HepG2 (cell line): ENCODE measurements at regions not wholly inside any gene's neighbourhood (a gene's known extent, or its start where the extent isn't known, plus 50 kb on each side); places are given as distances from the start of the nearest gene placed in this dataset.

Experiments used
- ATAC-seq: fragments of 200-7000 bp; cut with Tn5 transposase; 3 replicates; pipeline ENCODE4 v1.9.1; 2020; ENCODE audit warnings: mild to moderate bottlenecking, moderate library complexity
- BruUV-seq: library from RNA; stranded (reverse); fragments of 400-500 nt; replicated peaks from 2 replicates; lab custom pipeline; 2021; lab: Mats Ljungman, UMichigan
- CTCF ChIA-PET: fragments of 300-600 bp; formaldehyde crosslinking; extraction: SDS; loops from one replicate; lab custom pipeline; 2021; ENCODE audit warnings: low total read pairs, inconsistent platforms, low intra/inter-chr PET ratio; lab: Yijun Ruan, JAX
- POLR2A ChIA-PET: fragments of 350-600 bp; sonication (Branson Sonifier 250); formaldehyde crosslinking; loops from one replicate; lab custom pipeline; 2020; ENCODE audit warnings: antibody characterized with exemption, inconsistent platforms; lab: Yijun Ruan, JAX
- DNase-seq: peaks from one replicate; pipeline ENCODE4 v3.0.0-alpha.2; 2015; ENCODE audit warnings: low spot score
- FAIRE-seq: peaks from 3 replicates; lab custom pipeline; 2011; peaks lifted over from hg19 to GRCh38; lab: Jason Lieb, UNC
- H2AFZ ChIP-seq: one replicate; pipeline ENCODE4 v1.6.1; 2011; ENCODE audit warnings: low read length, inconsistent platforms
- H3K27ac ChIP-seq: fragments of 300-600 bp; 3 replicates; pipeline ENCODE4 v1.8.0; 2011; ENCODE audit warnings: mixed run types, mild to moderate bottlenecking, mixed read lengths, low read length, inconsistent platforms; ENCODE audit not compliant: insufficient read depth; ENCODE audit errors: extremely low read length
- H3K27me3 ChIP-seq, 2 experiments: fragments of 200-600 bp in 1 of 2; 2 replicates in 1 of 2; 3 replicates in 1 of 2; pipeline versions ENCODE4 v1.6.0 to v1.8.0; 2011; ENCODE audit warnings: low read length in 2 of 2, mild to moderate bottlenecking in 2 of 2, moderate library complexity in 2 of 2, inconsistent platforms in 1 of 2; ENCODE audit not compliant: insufficient read depth in 2 of 2, control insufficient read depth in 1 of 2
- H3K36me3 ChIP-seq, 2 experiments: fragments of 200-600 bp in 1 of 2; replicated peaks in 1 of 2; 2 replicates in 1 of 2; 3 replicates in 1 of 2; pipeline versions ENCODE4 v1.5.1 to v1.8.0; 2011; ENCODE audit warnings: low read length in 2 of 2, inconsistent platforms in 1 of 2; ENCODE audit not compliant: insufficient read depth in 2 of 2, control insufficient read depth in 1 of 2
- H3K4me1 ChIP-seq: 2 replicates; pipeline ENCODE4 v1.5.1; 2012; ENCODE audit warnings: low read length, inconsistent platforms; ENCODE audit not compliant: insufficient read depth
- H3K4me2 ChIP-seq: 2 replicates; pipeline ENCODE4 v1.6.0; 2011; ENCODE audit warnings: low read depth, low read length, inconsistent platforms
- H3K4me3 ChIP-seq, 3 experiments: fragments of 200-600 bp in 1 of 3; sonication (generic), shearing (Covaris generic) in 1 of 3; replicated peaks in 1 of 3; 2 replicates each; pipeline ENCODE4 v1.5.1; 2011 to 2016; ENCODE audit warnings: low read length in 3 of 3, inconsistent platforms in 2 of 3, low read depth in 2 of 3, mild to moderate bottlenecking in 2 of 3, control low read depth in 1 of 3, mixed read lengths in 1 of 3; ENCODE audit not compliant: insufficient read depth in 1 of 3
- H3K79me2 ChIP-seq: one replicate; pipeline ENCODE4 v1.6.1; 2011; ENCODE audit warnings: low read length, inconsistent platforms; ENCODE audit not compliant: insufficient read depth
- H3K9ac ChIP-seq: 2 replicates; pipeline ENCODE4 v1.6.0; 2011; ENCODE audit warnings: mild to moderate bottlenecking, low read depth, low read length, inconsistent platforms; ENCODE audit not compliant: insufficient read depth
- H3K9me3 ChIP-seq: 2 replicates; pipeline ENCODE4 v1.5.1; 2012; ENCODE audit warnings: mild to moderate bottlenecking, low read length
- H4K20me1 ChIP-seq: 2 replicates; pipeline ENCODE4 v1.6.0; 2011; ENCODE audit warnings: inconsistent platforms, mild to moderate bottlenecking, low read length, moderate library complexity; ENCODE audit not compliant: insufficient read depth
- AHR ChIP-seq: IDR thresholded peaks from 2 replicates; pipeline ENCODE4 v1.6.1; 2018; ENCODE audit warnings: missing genetic modification reagents, missing compliant biosample characterization
- ARID2 ChIP-seq: sonication (generic); formaldehyde crosslinking; IDR thresholded peaks from 2 replicates; pipeline ENCODE4 v1.8.1; 2022; ENCODE audit warnings: mild to moderate bottlenecking, missing genetic modification reagents, borderline replicate concordance
- CBFB ChIP-seq: sonication (generic); formaldehyde crosslinking; IDR thresholded peaks from 2 replicates; pipeline ENCODE4 v1.4.0; 2020; ENCODE audit warnings: missing genetic modification reagents
- HIVEP1 ChIP-seq: sonication (generic); formaldehyde crosslinking; IDR thresholded peaks from 2 replicates; pipeline ENCODE4 v1.4.0; 2020; ENCODE audit warnings: mild to moderate bottlenecking, missing genetic modification reagents
- HNRNPH1 ChIP-seq: fragments of 200-400 bp; formaldehyde crosslinking; optimal IDR thresholded peaks from 2 replicates; pipeline ENCODE3; 2017; ENCODE audit warnings: mild to moderate bottlenecking, low read depth, low read length
- KLF15 ChIP-seq: sonication (generic); formaldehyde crosslinking; IDR thresholded peaks from 2 replicates; pipeline ENCODE4 v1.8.1; 2023; ENCODE audit warnings: borderline replicate concordance, mild to moderate bottlenecking, inconsistent platforms, missing genetic modification reagents, mixed read lengths
- PAF1 ChIP-seq: IDR thresholded peaks from 2 replicates; pipeline ENCODE4 v1.6.1; 2016; ENCODE audit warnings: missing genetic modification reagents, missing compliant biosample characterization
- RBAK ChIP-seq: sonication (generic); formaldehyde crosslinking; IDR thresholded peaks from 2 replicates; pipeline ENCODE4 v1.5.1; 2020; ENCODE audit warnings: mild to moderate bottlenecking, missing genetic modification reagents
- SMARCC2 ChIP-seq: fragments of 450-650 bp; IDR thresholded peaks from 2 replicates; pipeline ENCODE4 v1.6.1; 2017; ENCODE audit warnings: antibody characterized with exemption, mild to moderate bottlenecking
- SMC3 ChIP-seq: IDR thresholded peaks from 2 replicates; pipeline ENCODE4 v1.6.1; 2011; ENCODE audit warnings: low read length, improper control_type of control experiment
- TBP ChIP-seq: sonication (generic); formaldehyde crosslinking; IDR thresholded peaks from 2 replicates; pipeline ENCODE4 v1.5.0; 2020; ENCODE audit warnings: missing genetic modification reagents
- ZNF44 ChIP-seq: sonication (generic); formaldehyde crosslinking; IDR thresholded peaks from 2 replicates; pipeline ENCODE4 v1.5.1; 2020; ENCODE audit warnings: mild to moderate bottlenecking, missing genetic modification reagents
- ZNF441 ChIP-seq: sonication (generic); formaldehyde crosslinking; IDR thresholded peaks from 2 replicates; pipeline ENCODE4 v1.7.0; 2021; ENCODE audit warnings: missing genetic modification reagents, borderline replicate concordance
- ZNF772 ChIP-seq: sonication (generic); formaldehyde crosslinking; IDR thresholded peaks from 2 replicates; pipeline ENCODE4 v1.5.0; 2020; ENCODE audit warnings: mild to moderate bottlenecking, missing genetic modification reagents
- ZNF780A ChIP-seq: sonication (generic); formaldehyde crosslinking; IDR thresholded peaks from 2 replicates; pipeline ENCODE4 v1.8.0; 2022; ENCODE audit warnings: mild to moderate bottlenecking, missing genetic modification reagents, moderate library complexity
- WGBS: methylation state at CpG from one replicate; pipeline ENCODE4 v1.1.6; 2017; ENCODE audit warnings: low lambda C conversion rate; 5-methylcytosine and 5-hydroxymethylcytosine counted together
- in situ Hi-C: cut with HindIII; loops from 2 replicates; pipeline ENCODE4 v1.10.0; 2017; ENCODE audit warnings: low pct_unique_long_range_greater_than_20kb; ENCODE audit not compliant: extremely low pct_ligation_motif_present
- intact Hi-C: fragments of 100-400 bp; cut with micrococcal nuclease; formaldehyde crosslinking; loops from one replicate; pipeline ENCODE4 v1.10.0; 2022; ENCODE audit not compliant: unreplicated experiment
- TF ChIP-seq, protein P1 (sequence below): sonication (generic); formaldehyde crosslinking; IDR thresholded peaks from 2 replicates; pipeline ENCODE4 v1.4.0; 2020; ENCODE audit warnings: missing genetic modification reagents
- TF ChIP-seq, protein P2 (sequence below): sonication (generic); formaldehyde crosslinking; IDR thresholded peaks from 2 replicates; pipeline ENCODE4 v1.4.0; 2020; ENCODE audit warnings: missing genetic modification reagents, borderline replicate concordance
- TF ChIP-seq, protein P3 (sequence below): sonication (generic); formaldehyde crosslinking; IDR thresholded peaks from 2 replicates; pipeline ENCODE4 v1.4.0; 2020; ENCODE audit warnings: low read depth, mild to moderate bottlenecking, missing genetic modification reagents
- TF ChIP-seq, protein P4 (sequence below): IDR thresholded peaks from 2 replicates; pipeline ENCODE4 v1.6.1; 2016; ENCODE audit warnings: missing compliant biosample characterization, missing genetic modification reagents, borderline replicate concordance

DNA sequence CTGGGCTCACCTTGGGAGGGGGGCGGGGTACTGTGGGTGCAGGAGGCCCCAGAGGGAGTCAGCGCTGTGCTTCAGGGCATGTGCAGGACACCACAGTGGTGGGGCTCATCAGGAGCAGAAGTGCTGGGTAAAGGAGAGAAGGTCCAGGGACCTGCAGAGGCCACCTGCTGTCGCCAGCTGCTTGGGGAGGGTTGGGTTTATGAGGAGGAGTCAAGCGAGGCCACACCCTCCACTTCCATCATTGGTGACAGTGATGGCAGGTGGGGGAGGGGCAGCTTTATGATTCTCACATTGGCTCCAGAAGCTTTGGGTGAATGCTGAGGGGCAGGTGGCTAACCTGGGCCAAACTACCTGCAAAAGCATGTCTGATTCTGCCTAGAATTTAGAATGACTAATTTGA is 392.6 kb downstream of the HRH4 start:
- TF ChIP-seq ZNF772 (CRISPR knock-in tag) (no peak), PAF1 (CRISPR knock-in tag) (no peak), AHR (CRISPR knock-in tag) (no peak), ZNF441 (CRISPR knock-in tag) (no peak), TBP (CRISPR knock-in tag) (no peak), KLF15 (CRISPR knock-in tag) (no peak), RBAK (no peak), ZNF44 (CRISPR knock-in tag) (no peak), CBFB (CRISPR knock-in tag) (no peak), HNRNPH1 (no peak), ARID2 (CRISPR knock-in tag) (no peak), SMARCC2 (no peak), HIVEP1 (CRISPR knock-in tag) (no peak), SMC3 (no peak), ZNF780A (CRISPR knock-in tag) (no peak)
- TF ChIP-seq, protein P1, sequence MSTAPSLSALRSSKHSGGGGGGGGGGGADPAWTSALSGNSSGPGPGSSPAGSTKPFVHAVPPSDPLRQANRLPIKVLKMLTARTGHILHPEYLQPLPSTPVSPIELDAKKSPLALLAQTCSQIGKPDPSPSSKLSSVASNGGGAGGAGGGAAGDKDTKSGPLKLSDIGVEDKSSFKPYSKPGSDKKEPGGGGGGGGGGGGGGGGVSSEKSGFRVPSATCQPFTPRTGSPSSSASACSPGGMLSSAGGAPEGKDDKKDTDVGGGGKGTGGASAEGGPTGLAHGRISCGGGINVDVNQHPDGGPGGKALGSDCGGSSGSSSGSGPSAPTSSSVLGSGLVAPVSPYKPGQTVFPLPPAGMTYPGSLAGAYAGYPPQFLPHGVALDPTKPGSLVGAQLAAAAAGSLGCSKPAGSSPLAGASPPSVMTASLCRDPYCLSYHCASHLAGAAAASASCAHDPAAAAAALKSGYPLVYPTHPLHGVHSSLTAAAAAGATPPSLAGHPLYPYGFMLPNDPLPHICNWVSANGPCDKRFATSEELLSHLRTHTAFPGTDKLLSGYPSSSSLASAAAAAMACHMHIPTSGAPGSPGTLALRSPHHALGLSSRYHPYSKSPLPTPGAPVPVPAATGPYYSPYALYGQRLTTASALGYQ (CRISPR knock-in tag), result no peak
- TF ChIP-seq, protein P2, sequence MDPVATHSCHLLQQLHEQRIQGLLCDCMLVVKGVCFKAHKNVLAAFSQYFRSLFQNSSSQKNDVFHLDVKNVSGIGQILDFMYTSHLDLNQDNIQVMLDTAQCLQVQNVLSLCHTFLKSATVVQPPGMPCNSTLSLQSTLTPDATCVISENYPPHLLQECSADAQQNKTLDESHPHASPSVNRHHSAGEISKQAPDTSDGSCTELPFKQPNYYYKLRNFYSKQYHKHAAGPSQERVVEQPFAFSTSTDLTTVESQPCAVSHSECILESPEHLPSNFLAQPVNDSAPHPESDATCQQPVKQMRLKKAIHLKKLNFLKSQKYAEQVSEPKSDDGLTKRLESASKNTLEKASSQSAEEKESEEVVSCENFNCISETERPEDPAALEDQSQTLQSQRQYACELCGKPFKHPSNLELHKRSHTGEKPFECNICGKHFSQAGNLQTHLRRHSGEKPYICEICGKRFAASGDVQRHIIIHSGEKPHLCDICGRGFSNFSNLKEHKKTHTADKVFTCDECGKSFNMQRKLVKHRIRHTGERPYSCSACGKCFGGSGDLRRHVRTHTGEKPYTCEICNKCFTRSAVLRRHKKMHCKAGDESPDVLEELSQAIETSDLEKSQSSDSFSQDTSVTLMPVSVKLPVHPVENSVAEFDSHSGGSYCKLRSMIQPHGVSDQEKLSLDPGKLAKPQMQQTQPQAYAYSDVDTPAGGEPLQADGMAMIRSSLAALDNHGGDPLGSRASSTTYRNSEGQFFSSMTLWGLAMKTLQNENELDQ (CRISPR knock-in tag), result no peak
- TF ChIP-seq, protein P3, sequence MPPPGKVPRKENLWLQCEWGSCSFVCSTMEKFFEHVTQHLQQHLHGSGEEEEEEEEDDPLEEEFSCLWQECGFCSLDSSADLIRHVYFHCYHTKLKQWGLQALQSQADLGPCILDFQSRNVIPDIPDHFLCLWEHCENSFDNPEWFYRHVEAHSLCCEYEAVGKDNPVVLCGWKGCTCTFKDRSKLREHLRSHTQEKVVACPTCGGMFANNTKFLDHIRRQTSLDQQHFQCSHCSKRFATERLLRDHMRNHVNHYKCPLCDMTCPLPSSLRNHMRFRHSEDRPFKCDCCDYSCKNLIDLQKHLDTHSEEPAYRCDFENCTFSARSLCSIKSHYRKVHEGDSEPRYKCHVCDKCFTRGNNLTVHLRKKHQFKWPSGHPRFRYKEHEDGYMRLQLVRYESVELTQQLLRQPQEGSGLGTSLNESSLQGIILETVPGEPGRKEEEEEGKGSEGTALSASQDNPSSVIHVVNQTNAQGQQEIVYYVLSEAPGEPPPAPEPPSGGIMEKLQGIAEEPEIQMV (CRISPR knock-in tag), result no peak
- TF ChIP-seq, protein P4, sequence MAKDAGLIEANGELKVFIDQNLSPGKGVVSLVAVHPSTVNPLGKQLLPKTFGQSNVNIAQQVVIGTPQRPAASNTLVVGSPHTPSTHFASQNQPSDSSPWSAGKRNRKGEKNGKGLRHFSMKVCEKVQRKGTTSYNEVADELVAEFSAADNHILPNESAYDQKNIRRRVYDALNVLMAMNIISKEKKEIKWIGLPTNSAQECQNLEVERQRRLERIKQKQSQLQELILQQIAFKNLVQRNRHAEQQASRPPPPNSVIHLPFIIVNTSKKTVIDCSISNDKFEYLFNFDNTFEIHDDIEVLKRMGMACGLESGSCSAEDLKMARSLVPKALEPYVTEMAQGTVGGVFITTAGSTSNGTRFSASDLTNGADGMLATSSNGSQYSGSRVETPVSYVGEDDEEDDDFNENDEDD (CRISPR knock-in tag), result no peak
- BruUV-seq, result no TSS peak
- no peaks in the 10 kb centered on the region for H3K9me3 ChIP-seq
- no peak overlapping the region for H3K27ac ChIP-seq
- H3K4me1 ChIP-seq, result no peaks in the 10 kb centered on the region
- intact Hi-C loops, result no loop called here
- H3K9ac ChIP-seq, result no peak overlapping the region
- DNase-seq (no peak), ATAC-seq (no peak), FAIRE-seq (no peak)
- H3K36me3 ChIP-seq, result no peaks in the 10 kb centered on the region
- ChIA-PET POLR2A (no interaction called here), CTCF (no interaction called here)
- in situ Hi-C loops, result no loop called here
- H4K20me1 ChIP-seq, result no peaks in the 10 kb centered on the region
- H3K4me2 ChIP-seq, result no peak overlapping the region
- peaks cover 0 to 5% of the 10 kb centered on the region in 2 experiments; a peak in 1 of 5 replicates for H3K27me3 ChIP-seq
- H3K79me2 ChIP-seq, result no peaks in the 10 kb centered on the region
- no peak overlapping the region for H3K4me3 ChIP-seq
- WGBS, result 17% methylated on average over 2 of the region's 4 CpGs
- H2AFZ ChIP-seq, result no peak overlapping the region
